ENCODE measurements at regions not wholly inside any gene's neighbourhood (a gene's known extent, or its start where the extent isn't known, plus 50 kb on each side); places are given as distances from the start of the nearest gene placed in this dataset.

DNA sequence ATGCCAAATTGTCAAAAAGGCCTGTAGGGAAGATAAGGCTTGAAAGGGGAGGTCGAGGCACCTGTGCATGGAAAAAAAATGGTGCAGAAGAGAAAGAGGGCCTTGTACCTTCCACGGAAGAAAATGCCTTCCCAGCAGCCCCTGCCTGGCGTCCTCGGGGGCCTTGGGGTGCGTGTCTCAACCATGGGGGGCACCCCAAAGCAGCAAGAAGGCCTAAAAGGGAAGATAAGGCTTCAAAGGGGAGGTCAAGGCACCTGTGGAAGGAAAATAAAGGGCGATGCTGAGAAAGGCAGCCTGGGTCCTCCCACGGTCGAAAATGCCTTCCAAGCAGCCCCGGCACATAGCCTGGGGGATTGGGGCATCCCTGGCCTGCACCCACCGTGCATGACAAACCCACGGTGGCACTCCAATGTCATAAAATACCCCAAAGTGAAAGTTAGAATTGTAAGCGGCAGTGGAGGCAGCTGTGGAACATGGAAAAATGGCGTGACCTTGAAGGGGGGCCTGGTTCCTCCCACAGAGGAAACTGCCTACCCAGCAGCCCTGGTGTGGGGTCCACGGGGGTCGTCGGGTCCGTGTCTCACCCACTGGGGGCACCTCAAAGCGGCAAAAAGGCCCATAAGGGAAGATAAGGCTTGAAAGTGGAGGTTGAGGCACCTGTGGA, 275.0 kb downstream of the ALG10 start:
- TF ChIP-seq RXRA (IDR thresholded peaks at IDR 0.05; ENCODE audit: borderline replicate concordance, low read depth) (no peak), NFIC (IDR thresholded peaks at IDR 0.05; ENCODE audit: borderline replicate concordance) (no peak), JUND (IDR thresholded peaks at IDR 0.05) (no peak), NRF1 (IDR thresholded peaks at IDR 0.05; ENCODE audit: low read depth, low read length) (no peak), ELF1 (IDR thresholded peaks at IDR 0.05) (no peak), YY1 (IDR thresholded peaks at IDR 0.05; ENCODE audit: low read depth) (no peak), FOXM1 (IDR thresholded peaks at IDR 0.05; ENCODE audit: low read depth) (no peak)
- TF ChIP-seq, protein P1, sequence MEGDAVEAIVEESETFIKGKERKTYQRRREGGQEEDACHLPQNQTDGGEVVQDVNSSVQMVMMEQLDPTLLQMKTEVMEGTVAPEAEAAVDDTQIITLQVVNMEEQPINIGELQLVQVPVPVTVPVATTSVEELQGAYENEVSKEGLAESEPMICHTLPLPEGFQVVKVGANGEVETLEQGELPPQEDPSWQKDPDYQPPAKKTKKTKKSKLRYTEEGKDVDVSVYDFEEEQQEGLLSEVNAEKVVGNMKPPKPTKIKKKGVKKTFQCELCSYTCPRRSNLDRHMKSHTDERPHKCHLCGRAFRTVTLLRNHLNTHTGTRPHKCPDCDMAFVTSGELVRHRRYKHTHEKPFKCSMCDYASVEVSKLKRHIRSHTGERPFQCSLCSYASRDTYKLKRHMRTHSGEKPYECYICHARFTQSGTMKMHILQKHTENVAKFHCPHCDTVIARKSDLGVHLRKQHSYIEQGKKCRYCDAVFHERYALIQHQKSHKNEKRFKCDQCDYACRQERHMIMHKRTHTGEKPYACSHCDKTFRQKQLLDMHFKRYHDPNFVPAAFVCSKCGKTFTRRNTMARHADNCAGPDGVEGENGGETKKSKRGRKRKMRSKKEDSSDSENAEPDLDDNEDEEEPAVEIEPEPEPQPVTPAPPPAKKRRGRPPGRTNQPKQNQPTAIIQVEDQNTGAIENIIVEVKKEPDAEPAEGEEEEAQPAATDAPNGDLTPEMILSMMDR (IDR thresholded peaks at IDR 0.05) = no peak
- TF ChIP-seq, protein P2, sequence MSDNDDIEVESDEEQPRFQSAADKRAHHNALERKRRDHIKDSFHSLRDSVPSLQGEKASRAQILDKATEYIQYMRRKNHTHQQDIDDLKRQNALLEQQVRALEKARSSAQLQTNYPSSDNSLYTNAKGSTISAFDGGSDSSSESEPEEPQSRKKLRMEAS (IDR thresholded peaks at IDR 0.05; ENCODE audit: low read depth) = no peak
- TF ChIP-seq, protein P3, sequence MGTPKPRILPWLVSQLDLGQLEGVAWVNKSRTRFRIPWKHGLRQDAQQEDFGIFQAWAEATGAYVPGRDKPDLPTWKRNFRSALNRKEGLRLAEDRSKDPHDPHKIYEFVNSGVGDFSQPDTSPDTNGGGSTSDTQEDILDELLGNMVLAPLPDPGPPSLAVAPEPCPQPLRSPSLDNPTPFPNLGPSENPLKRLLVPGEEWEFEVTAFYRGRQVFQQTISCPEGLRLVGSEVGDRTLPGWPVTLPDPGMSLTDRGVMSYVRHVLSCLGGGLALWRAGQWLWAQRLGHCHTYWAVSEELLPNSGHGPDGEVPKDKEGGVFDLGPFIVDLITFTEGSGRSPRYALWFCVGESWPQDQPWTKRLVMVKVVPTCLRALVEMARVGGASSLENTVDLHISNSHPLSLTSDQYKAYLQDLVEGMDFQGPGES (IDR thresholded peaks at IDR 0.05; ENCODE audit: low read depth, low read length) = no peak
- H3K4me2 ChIP-seq = peak overlapping the region; percentile 76
- POLR2A ChIA-PET = no interaction called here
- H2AFZ ChIP-seq (ENCODE audit: low read depth) = no peak overlapping the region
- no peaks in the 10 kb centered on the region for H3K36me3 ChIP-seq (replicated peaks in 1 of 2; ENCODE audit: control insufficient read depth in 1 of 2, insufficient read depth in 2 of 2, low read length in 1 of 2)
- no peak overlapping the region for H3K9ac ChIP-seq
- CTCF ChIA-PET = no interaction called here
- no peaks in the 10 kb centered on the region for H3K9me3 ChIP-seq
- no peak for DNase-seq
- 7% methylated on average over 18 of the region's 18 CpGs for WGBS (ENCODE audit: low lambda C conversion rate)
- no peaks in the 10 kb centered on the region for H3F3A ChIP-seq (replicated peaks; ENCODE audit: insufficient read depth)
- no peaks in the 10 kb centered on the region for H3K79me2 ChIP-seq (ENCODE audit: insufficient read depth)
- no peaks in the 10 kb centered on the region for H3K4me1 ChIP-seq (ENCODE audit: control insufficient read depth in 1 of 2, insufficient read depth in 2 of 2, low read depth in 1 of 2, low read length in 1 of 2)
- no peaks in the 10 kb centered on the region for H4K20me1 ChIP-seq (ENCODE audit: insufficient read depth)
- H3K27ac ChIP-seq (ENCODE audit: low read depth in 2 of 2, low read length in 1 of 2) = no peak overlapping the region
- H3K4me3 ChIP-seq (ENCODE audit: low read depth in 2 of 2, low read length in 1 of 2) = peak overlapping the region; percentile 19 to 26; a peak in 3 of 4 replicates
- H3K9me2 ChIP-seq = no peaks in the 10 kb centered on the region
- H3K27me3 ChIP-seq (ENCODE audit: insufficient read depth) = peaks cover 90% of the 10 kb centered on the region

DNA sequence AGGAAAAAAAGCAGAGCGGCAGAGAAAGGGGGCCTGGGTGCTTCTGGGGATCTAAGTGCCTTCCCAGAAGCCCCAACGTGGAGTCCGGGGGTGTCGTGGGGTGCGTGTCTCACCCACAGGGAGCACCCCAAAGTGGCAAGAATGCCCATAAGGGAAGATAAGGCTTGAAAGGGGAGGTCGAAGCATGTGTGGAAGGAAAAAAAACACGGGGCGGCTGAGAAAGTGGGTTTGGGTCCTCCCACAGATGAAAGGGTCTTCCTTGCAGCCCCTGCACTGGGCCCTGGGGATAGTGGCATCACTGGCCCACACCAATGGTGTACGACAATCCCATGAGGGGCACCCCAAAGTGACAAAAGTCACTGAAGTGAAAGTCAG, 275.5 kb downstream of the ALG10 start:
- WGBS (ENCODE audit: low lambda C conversion rate) = 14% methylated on average over 9 of the region's 9 CpGs
- Histone ChIP-seq H4K20me1 (ENCODE audit: insufficient read depth) (no peaks in the 10 kb centered on the region), H3K4me3 (ENCODE audit: low read depth in 2 of 2, low read length in 1 of 2) (peak overlapping the region in 1 of 2 experiments; percentile 26; a peak in 3 of 4 replicates), H3K27ac (ENCODE audit: low read depth in 2 of 2, low read length in 1 of 2) (no peak overlapping the region), H3K36me3 (replicated peaks in 1 of 2; ENCODE audit: control insufficient read depth in 1 of 2, insufficient read depth in 2 of 2, low read length in 1 of 2) (no peaks in the 10 kb centered on the region), H3K4me1 (ENCODE audit: control insufficient read depth in 1 of 2, insufficient read depth in 2 of 2, low read depth in 1 of 2, low read length in 1 of 2) (no peaks in the 10 kb centered on the region), H3K4me2 (peak overlapping the region; percentile 76), H3K9me3 (no peaks in the 10 kb centered on the region), H2AFZ (ENCODE audit: low read depth) (no peak overlapping the region), H3K9me2 (no peaks in the 10 kb centered on the region), H3K27me3 (ENCODE audit: insufficient read depth) (peaks cover 91% of the 10 kb centered on the region), H3K79me2 (ENCODE audit: insufficient read depth) (no peaks in the 10 kb centered on the region), H3F3A (replicated peaks; ENCODE audit: insufficient read depth) (no peaks in the 10 kb centered on the region), H3K9ac (no peak overlapping the region)
- ChIA-PET POLR2A (no interaction called here), CTCF (no interaction called here)
- DNase-seq = no peak
- no peak for TF ChIP-seq POLR2AphosphoS5 (IDR thresholded peaks at IDR 0.05; ENCODE audit: low read depth, low read length)
- TF ChIP-seq, protein P4, sequence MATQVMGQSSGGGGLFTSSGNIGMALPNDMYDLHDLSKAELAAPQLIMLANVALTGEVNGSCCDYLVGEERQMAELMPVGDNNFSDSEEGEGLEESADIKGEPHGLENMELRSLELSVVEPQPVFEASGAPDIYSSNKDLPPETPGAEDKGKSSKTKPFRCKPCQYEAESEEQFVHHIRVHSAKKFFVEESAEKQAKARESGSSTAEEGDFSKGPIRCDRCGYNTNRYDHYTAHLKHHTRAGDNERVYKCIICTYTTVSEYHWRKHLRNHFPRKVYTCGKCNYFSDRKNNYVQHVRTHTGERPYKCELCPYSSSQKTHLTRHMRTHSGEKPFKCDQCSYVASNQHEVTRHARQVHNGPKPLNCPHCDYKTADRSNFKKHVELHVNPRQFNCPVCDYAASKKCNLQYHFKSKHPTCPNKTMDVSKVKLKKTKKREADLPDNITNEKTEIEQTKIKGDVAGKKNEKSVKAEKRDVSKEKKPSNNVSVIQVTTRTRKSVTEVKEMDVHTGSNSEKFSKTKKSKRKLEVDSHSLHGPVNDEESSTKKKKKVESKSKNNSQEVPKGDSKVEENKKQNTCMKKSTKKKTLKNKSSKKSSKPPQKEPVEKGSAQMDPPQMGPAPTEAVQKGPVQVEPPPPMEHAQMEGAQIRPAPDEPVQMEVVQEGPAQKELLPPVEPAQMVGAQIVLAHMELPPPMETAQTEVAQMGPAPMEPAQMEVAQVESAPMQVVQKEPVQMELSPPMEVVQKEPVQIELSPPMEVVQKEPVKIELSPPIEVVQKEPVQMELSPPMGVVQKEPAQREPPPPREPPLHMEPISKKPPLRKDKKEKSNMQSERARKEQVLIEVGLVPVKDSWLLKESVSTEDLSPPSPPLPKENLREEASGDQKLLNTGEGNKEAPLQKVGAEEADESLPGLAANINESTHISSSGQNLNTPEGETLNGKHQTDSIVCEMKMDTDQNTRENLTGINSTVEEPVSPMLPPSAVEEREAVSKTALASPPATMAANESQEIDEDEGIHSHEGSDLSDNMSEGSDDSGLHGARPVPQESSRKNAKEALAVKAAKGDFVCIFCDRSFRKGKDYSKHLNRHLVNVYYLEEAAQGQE (IDR thresholded peaks at IDR 0.05; ENCODE audit: low read depth, low read length) = no peak
- TF ChIP-seq, protein P5, sequence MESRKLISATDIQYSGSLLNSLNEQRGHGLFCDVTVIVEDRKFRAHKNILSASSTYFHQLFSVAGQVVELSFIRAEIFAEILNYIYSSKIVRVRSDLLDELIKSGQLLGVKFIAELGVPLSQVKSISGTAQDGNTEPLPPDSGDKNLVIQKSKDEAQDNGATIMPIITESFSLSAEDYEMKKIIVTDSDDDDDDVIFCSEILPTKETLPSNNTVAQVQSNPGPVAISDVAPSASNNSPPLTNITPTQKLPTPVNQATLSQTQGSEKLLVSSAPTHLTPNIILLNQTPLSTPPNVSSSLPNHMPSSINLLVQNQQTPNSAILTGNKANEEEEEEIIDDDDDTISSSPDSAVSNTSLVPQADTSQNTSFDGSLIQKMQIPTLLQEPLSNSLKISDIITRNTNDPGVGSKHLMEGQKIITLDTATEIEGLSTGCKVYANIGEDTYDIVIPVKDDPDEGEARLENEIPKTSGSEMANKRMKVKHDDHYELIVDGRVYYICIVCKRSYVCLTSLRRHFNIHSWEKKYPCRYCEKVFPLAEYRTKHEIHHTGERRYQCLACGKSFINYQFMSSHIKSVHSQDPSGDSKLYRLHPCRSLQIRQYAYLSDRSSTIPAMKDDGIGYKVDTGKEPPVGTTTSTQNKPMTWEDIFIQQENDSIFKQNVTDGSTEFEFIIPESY (IDR thresholded peaks at IDR 0.05; ENCODE audit: borderline replicate concordance, low read depth) = no peak
- TF ChIP-seq GABPA (IDR thresholded peaks at IDR 0.05; ENCODE audit: low read depth) = no peak
